ENCODE measurements at regions not wholly inside any gene's neighbourhood (a gene's known extent, or its start where the extent isn't known, plus 50 kb on each side); places are given as distances from the start of the nearest gene placed in this dataset.

- DNase-seq (ENCODE audit: extremely low read depth, insufficient read length), result no peak
- no peaks in the 10 kb centered on the region for H3K36me3 ChIP-seq (ENCODE audit: control insufficient read depth, insufficient read depth, low read length)
- TF ChIP-seq, protein P1, sequence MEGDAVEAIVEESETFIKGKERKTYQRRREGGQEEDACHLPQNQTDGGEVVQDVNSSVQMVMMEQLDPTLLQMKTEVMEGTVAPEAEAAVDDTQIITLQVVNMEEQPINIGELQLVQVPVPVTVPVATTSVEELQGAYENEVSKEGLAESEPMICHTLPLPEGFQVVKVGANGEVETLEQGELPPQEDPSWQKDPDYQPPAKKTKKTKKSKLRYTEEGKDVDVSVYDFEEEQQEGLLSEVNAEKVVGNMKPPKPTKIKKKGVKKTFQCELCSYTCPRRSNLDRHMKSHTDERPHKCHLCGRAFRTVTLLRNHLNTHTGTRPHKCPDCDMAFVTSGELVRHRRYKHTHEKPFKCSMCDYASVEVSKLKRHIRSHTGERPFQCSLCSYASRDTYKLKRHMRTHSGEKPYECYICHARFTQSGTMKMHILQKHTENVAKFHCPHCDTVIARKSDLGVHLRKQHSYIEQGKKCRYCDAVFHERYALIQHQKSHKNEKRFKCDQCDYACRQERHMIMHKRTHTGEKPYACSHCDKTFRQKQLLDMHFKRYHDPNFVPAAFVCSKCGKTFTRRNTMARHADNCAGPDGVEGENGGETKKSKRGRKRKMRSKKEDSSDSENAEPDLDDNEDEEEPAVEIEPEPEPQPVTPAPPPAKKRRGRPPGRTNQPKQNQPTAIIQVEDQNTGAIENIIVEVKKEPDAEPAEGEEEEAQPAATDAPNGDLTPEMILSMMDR (IDR thresholded peaks at IDR 0.05; ENCODE audit: insufficient read depth, low read length, poor library complexity, severe bottlenecking), result no peak
- H3K27me3 ChIP-seq (replicated peaks; ENCODE audit: control insufficient read depth, insufficient read depth, low read length), result no peaks in the 10 kb centered on the region
- no peak overlapping the region for H3K4me3 ChIP-seq (replicated peaks; ENCODE audit: low read depth, low read length)
These were observed 1370.7 kb upstream of the TMEM132C start for GRCh38 chr12:126895951-126896913.

DNA sequence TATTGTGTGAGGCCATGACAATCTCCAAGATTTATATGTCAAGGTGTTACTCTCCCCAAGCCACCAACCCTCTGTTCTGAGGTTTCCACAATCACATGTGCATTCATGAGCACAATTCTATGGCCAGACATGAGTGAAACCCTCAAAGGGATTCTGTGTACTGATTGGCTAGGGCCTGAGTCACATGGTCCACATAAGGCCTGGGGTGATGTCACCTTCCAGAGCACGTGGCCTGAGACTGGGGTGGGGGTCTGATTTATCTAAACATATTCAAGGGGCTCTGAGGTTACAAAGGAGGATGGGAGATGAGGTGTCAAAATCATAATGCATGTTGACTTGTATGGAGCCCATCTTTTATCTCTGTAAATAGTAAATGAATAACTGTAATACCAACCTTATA is 1369.9 kb upstream of the TMEM132C start:
- H3K36me3 ChIP-seq (ENCODE audit: control insufficient read depth, insufficient read depth, low read length), result no peaks in the 10 kb centered on the region
- TF ChIP-seq, protein P1 (IDR thresholded peaks at IDR 0.05; ENCODE audit: insufficient read depth, low read length, poor library complexity, severe bottlenecking), result no peak
- H3K27me3 ChIP-seq (replicated peaks; ENCODE audit: control insufficient read depth, insufficient read depth, low read length), result no peaks in the 10 kb centered on the region
- no peak overlapping the region for H3K4me3 ChIP-seq (replicated peaks; ENCODE audit: low read depth, low read length)
- no peak for DNase-seq (ENCODE audit: extremely low read depth, insufficient read length)

DNA sequence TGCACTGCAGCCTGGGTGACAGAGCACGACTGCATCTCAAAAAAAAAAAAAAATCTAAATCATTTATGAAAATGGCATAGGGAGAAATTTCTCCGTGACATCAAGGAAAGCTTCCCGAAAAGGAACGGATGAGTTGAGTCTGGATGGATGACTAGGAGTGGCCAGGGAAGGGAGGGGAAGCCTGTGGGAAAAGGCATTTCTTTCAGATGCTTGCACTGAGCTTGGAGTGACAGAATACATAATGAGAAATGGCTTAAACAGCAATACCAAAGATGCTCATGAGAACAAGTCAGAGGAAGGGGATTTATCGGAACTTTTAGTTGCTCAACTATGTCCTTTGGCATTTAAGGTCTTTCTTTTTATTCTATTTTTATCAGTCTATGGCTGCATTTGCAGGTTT is 1369.2 kb upstream of the TMEM132C start:
- H3K27me3 ChIP-seq (replicated peaks; ENCODE audit: control insufficient read depth, insufficient read depth, low read length), result no peaks in the 10 kb centered on the region
- no peak for DNase-seq (ENCODE audit: extremely low read depth, insufficient read length)
- TF ChIP-seq, protein P1 (IDR thresholded peaks at IDR 0.05; ENCODE audit: insufficient read depth, low read length, poor library complexity, severe bottlenecking), result no peak
- H3K36me3 ChIP-seq (ENCODE audit: control insufficient read depth, insufficient read depth, low read length), result no peaks in the 10 kb centered on the region
- no peak overlapping the region for H3K4me3 ChIP-seq (replicated peaks; ENCODE audit: low read depth, low read length)

- DNase-seq (ENCODE audit: extremely low read depth, insufficient read length), result no peak
- Histone ChIP-seq H3K4me3 (replicated peaks; ENCODE audit: low read depth, low read length) (no peak overlapping the region), H3K36me3 (ENCODE audit: control insufficient read depth, insufficient read depth, low read length) (no peaks in the 10 kb centered on the region), H3K27me3 (replicated peaks; ENCODE audit: control insufficient read depth, insufficient read depth, low read length) (no peaks in the 10 kb centered on the region)
- TF ChIP-seq, protein P1 (IDR thresholded peaks at IDR 0.05; ENCODE audit: insufficient read depth, low read length, poor library complexity, severe bottlenecking), result no peak
These were observed 1368.4 kb upstream of the TMEM132C start for GRCh38 chr12:126898562-126898961.

- Histone ChIP-seq H3K27me3 (replicated peaks; ENCODE audit: control insufficient read depth, insufficient read depth, low read length) (no peaks in the 10 kb centered on the region), H3K4me3 (replicated peaks; ENCODE audit: low read depth, low read length) (no peak overlapping the region), H3K36me3 (ENCODE audit: control insufficient read depth, insufficient read depth, low read length) (no peaks in the 10 kb centered on the region)
- TF ChIP-seq, protein P1 (IDR thresholded peaks at IDR 0.05; ENCODE audit: insufficient read depth, low read length, poor library complexity, severe bottlenecking), result no peak
- DNase-seq (ENCODE audit: extremely low read depth, insufficient read length), result no peak
These were observed 1366.8 kb upstream of the TMEM132C start for GRCh38 chr12:126899926-126900792.

Data from GM06990 (cell line).